Mammary epithelial cell (primary cell): ENCODE measurements at regions not wholly inside any gene's neighbourhood (a gene's known extent, or its start where the extent isn't known, plus 50 kb on each side); places are given as distances from the start of the nearest gene placed in this dataset.

Experiments
- CTCF ChIP-seq, 2 donors: IDR thresholded peaks in 1 of 2; conservative IDR thresholded peaks in 1 of 2; 2 replicates each; pipeline ENCODE4 v1.5.1; 2011 to 2012; ENCODE audit warnings: inconsistent platforms in 2 of 2, low read length in 2 of 2, mild to moderate bottlenecking in 2 of 2, control low read depth in 1 of 2, low read depth in 1 of 2; ENCODE audit not compliant: insufficient read depth in 1 of 2; ENCODE audit errors: extremely low read depth in 1 of 2
- EZH2 ChIP-seq: IDR thresholded peaks from 2 replicates; pipeline ENCODE4 v1.6.1; 2012; ENCODE audit warnings: low read length, inconsistent platforms, borderline replicate concordance

- TF ChIP-seq CTCF (conservative IDR thresholded peaks at IDR 0.05 in 1 of 2, IDR thresholded peaks at IDR 0.05 in 1 of 2; ENCODE audit: extremely low read depth in 1 of 2, insufficient read depth in 1 of 2, low read depth in 1 of 2, low read length in 2 of 2) (no peak), EZH2 (no peak)
These were observed 102.3 kb downstream of the ADRA2C start for GRCh38 chr4:3868211-3869173.
